ENCODE measurements at regions not wholly inside any gene's neighbourhood (a gene's known extent, or its start where the extent isn't known, plus 50 kb on each side); places are given as distances from the start of the nearest gene placed in this dataset.

GRCh38 chr5:141800617-141801016 lies 77.6 kb downstream of the PCDH1 start:
- Mint-ChIP-seq H3K9me3 (no peaks in the 10 kb centered on the region), H3K27me3 (ENCODE audit: low read depth) (peaks cover 26% of the 10 kb centered on the region), H3K4me3 (ENCODE audit: low read depth) (no peak overlapping the region), H3K4me1 (ENCODE audit: low read depth) (no peaks in the 10 kb centered on the region), H3K36me3 (ENCODE audit: low read depth) (no peaks in the 10 kb centered on the region), H3K27ac (no peak overlapping the region)
- DNase-seq (ENCODE audit: low spot score): no peak
- intact Hi-C loops (cut with micrococcal nuclease): no loop called here

- Mint-ChIP-seq H3K4me3 (ENCODE audit: low read depth) (no peak overlapping the region), H3K36me3 (ENCODE audit: low read depth) (no peaks in the 10 kb centered on the region), H3K27ac (no peak overlapping the region), H3K27me3 (ENCODE audit: low read depth) (peaks cover 18% of the 10 kb centered on the region), H3K4me1 (ENCODE audit: low read depth) (no peaks in the 10 kb centered on the region), H3K9me3 (no peaks in the 10 kb centered on the region)
- no peak for DNase-seq (ENCODE audit: low spot score)
- intact Hi-C loops (cut with micrococcal nuclease): no loop called here
Measured at GRCh38 chr5:141799507-141800167, 78.6 kb downstream of the PCDH1 start.

- H3K27ac Mint-ChIP-seq: no peak overlapping the region
Measured at GRCh38 chr5:141797425-141797824, 80.8 kb downstream of the PCDH1 start.

GRCh38 chr5:141795421-141795820 lies 82.8 kb downstream of the PCDH1 start:
- intact Hi-C loops (cut with micrococcal nuclease): no loop called here
- no peaks in the 10 kb centered on the region for H3K27me3 Mint-ChIP-seq (ENCODE audit: low read depth)
- no peaks in the 10 kb centered on the region for H3K9me3 Mint-ChIP-seq
- DNase-seq (ENCODE audit: low spot score): no peak
- no peaks in the 10 kb centered on the region for H3K36me3 Mint-ChIP-seq (ENCODE audit: low read depth)
- no peak overlapping the region for H3K27ac Mint-ChIP-seq
- no peak overlapping the region for H3K4me3 Mint-ChIP-seq (ENCODE audit: low read depth)
- no peaks in the 10 kb centered on the region for H3K4me1 Mint-ChIP-seq (ENCODE audit: low read depth)

More at GRCh38 chr5:141797425-141797824, 80.8 kb downstream of the PCDH1 start:
- intact Hi-C loops (cut with micrococcal nuclease): no loop called here
- Mint-ChIP-seq H3K27me3 (ENCODE audit: low read depth) (no peaks in the 10 kb centered on the region), H3K4me1 (ENCODE audit: low read depth) (no peaks in the 10 kb centered on the region), H3K36me3 (ENCODE audit: low read depth) (no peaks in the 10 kb centered on the region), H3K4me3 (ENCODE audit: low read depth) (no peak overlapping the region), H3K9me3 (no peaks in the 10 kb centered on the region)
- no peak for DNase-seq (ENCODE audit: low spot score)

GRCh38 chr5:141793881-141794280 lies 84.3 kb downstream of the PCDH1 start:
- Mint-ChIP-seq H3K4me1 (ENCODE audit: low read depth) (no peaks in the 10 kb centered on the region), H3K9me3 (no peaks in the 10 kb centered on the region), H3K4me3 (ENCODE audit: low read depth) (no peak overlapping the region), H3K36me3 (ENCODE audit: low read depth) (no peaks in the 10 kb centered on the region), H3K27me3 (ENCODE audit: low read depth) (peaks cover 4% of the 10 kb centered on the region), H3K27ac (no peak overlapping the region)
- intact Hi-C loops (cut with micrococcal nuclease): no loop called here
- DNase-seq (ENCODE audit: low spot score): no peak

- Mint-ChIP-seq H3K27ac (no peak overlapping the region), H3K4me1 (ENCODE audit: low read depth) (no peaks in the 10 kb centered on the region), H3K4me3 (ENCODE audit: low read depth) (no peak overlapping the region), H3K36me3 (ENCODE audit: low read depth) (no peaks in the 10 kb centered on the region), H3K9me3 (no peaks in the 10 kb centered on the region), H3K27me3 (ENCODE audit: low read depth) (peaks cover 7% of the 10 kb centered on the region)
- no peak for DNase-seq (ENCODE audit: low spot score)
- intact Hi-C loops (cut with micrococcal nuclease): no loop called here
Measured at GRCh38 chr5:141793403-141793802, 84.8 kb downstream of the PCDH1 start.

GRCh38 chr5:141790630-141791029 lies 87.6 kb downstream of the PCDH1 start:
- Mint-ChIP-seq H3K27ac (no peak overlapping the region), H3K4me3 (ENCODE audit: low read depth) (no peak overlapping the region), H3K4me1 (ENCODE audit: low read depth) (no peaks in the 10 kb centered on the region), H3K36me3 (ENCODE audit: low read depth) (no peaks in the 10 kb centered on the region), H3K27me3 (ENCODE audit: low read depth) (peaks cover 8% of the 10 kb centered on the region), H3K9me3 (no peaks in the 10 kb centered on the region)
- intact Hi-C loops (cut with micrococcal nuclease): no loop called here
- DNase-seq (ENCODE audit: low spot score): no peak

- no peaks in the 10 kb centered on the region for H3K4me1 Mint-ChIP-seq (ENCODE audit: low read depth)
- H3K27me3 Mint-ChIP-seq (ENCODE audit: low read depth): peaks cover 8% of the 10 kb centered on the region
- intact Hi-C loops (cut with micrococcal nuclease): no loop called here
- H3K27ac Mint-ChIP-seq: no peak overlapping the region
- no peaks in the 10 kb centered on the region for H3K9me3 Mint-ChIP-seq
- DNase-seq (ENCODE audit: low spot score): no peak
- H3K4me3 Mint-ChIP-seq (ENCODE audit: low read depth): no peak overlapping the region
- H3K36me3 Mint-ChIP-seq (ENCODE audit: low read depth): no peaks in the 10 kb centered on the region
Measured at GRCh38 chr5:141789330-141789729, 88.9 kb downstream of the PCDH1 start.

GRCh38 chr5:141788296-141788970 lies 89.8 kb downstream of the PCDH1 start:
- Mint-ChIP-seq H3K27me3 (ENCODE audit: low read depth) (peaks cover 8% of the 10 kb centered on the region), H3K4me1 (ENCODE audit: low read depth) (no peaks in the 10 kb centered on the region), H3K27ac (no peak overlapping the region), H3K4me3 (ENCODE audit: low read depth) (no peak overlapping the region), H3K9me3 (no peaks in the 10 kb centered on the region), H3K36me3 (ENCODE audit: low read depth) (no peaks in the 10 kb centered on the region)
- DNase-seq (ENCODE audit: low spot score): no peak
- intact Hi-C loops (cut with micrococcal nuclease): no loop called here

- Mint-ChIP-seq H3K4me3 (ENCODE audit: low read depth) (no peak overlapping the region), H3K4me1 (ENCODE audit: low read depth) (no peaks in the 10 kb centered on the region), H3K27me3 (ENCODE audit: low read depth) (peaks cover 8% of the 10 kb centered on the region), H3K9me3 (no peaks in the 10 kb centered on the region), H3K27ac (no peak overlapping the region), H3K36me3 (ENCODE audit: low read depth) (no peaks in the 10 kb centered on the region)
- DNase-seq (ENCODE audit: low spot score): no peak
- intact Hi-C loops (cut with micrococcal nuclease): no loop called here
Measured at GRCh38 chr5:141787376-141787775, 90.8 kb downstream of the PCDH1 start.

GRCh38 chr5:141786700-141787099 lies 91.5 kb downstream of the PCDH1 start:
- Mint-ChIP-seq H3K36me3 (ENCODE audit: low read depth) (no peaks in the 10 kb centered on the region), H3K27me3 (ENCODE audit: low read depth) (peaks cover 8% of the 10 kb centered on the region), H3K4me1 (ENCODE audit: low read depth) (no peaks in the 10 kb centered on the region), H3K27ac (no peak overlapping the region), H3K9me3 (no peaks in the 10 kb centered on the region), H3K4me3 (ENCODE audit: low read depth) (no peak overlapping the region)
- intact Hi-C loops (cut with micrococcal nuclease): no loop called here
- DNase-seq (ENCODE audit: low spot score): no peak

- Mint-ChIP-seq H3K4me3 (ENCODE audit: low read depth) (no peak overlapping the region), H3K36me3 (ENCODE audit: low read depth) (no peaks in the 10 kb centered on the region), H3K27ac (no peak overlapping the region), H3K4me1 (ENCODE audit: low read depth) (no peaks in the 10 kb centered on the region), H3K27me3 (ENCODE audit: low read depth) (peaks cover 8% of the 10 kb centered on the region), H3K9me3 (no peaks in the 10 kb centered on the region)
- no peak for DNase-seq (ENCODE audit: low spot score)
- intact Hi-C loops (cut with micrococcal nuclease): no loop called here
Measured at GRCh38 chr5:141785711-141786110, 92.5 kb downstream of the PCDH1 start.

GRCh38 chr5:141785135-141785534 lies 93.1 kb downstream of the PCDH1 start:
- H3K36me3 Mint-ChIP-seq (ENCODE audit: low read depth): no peaks in the 10 kb centered on the region
- no peak overlapping the region for H3K27ac Mint-ChIP-seq
- H3K4me3 Mint-ChIP-seq (ENCODE audit: low read depth): no peak overlapping the region
- DNase-seq (ENCODE audit: low spot score): no peak
- intact Hi-C loops (cut with micrococcal nuclease): no loop called here
- H3K4me1 Mint-ChIP-seq (ENCODE audit: low read depth): no peaks in the 10 kb centered on the region
- H3K27me3 Mint-ChIP-seq (ENCODE audit: low read depth): peaks cover 8% of the 10 kb centered on the region
- no peaks in the 10 kb centered on the region for H3K9me3 Mint-ChIP-seq
